GM23338 (cell line): ENCODE measurements at regions not wholly inside any gene's neighbourhood (a gene's known extent, or its start where the extent isn't known, plus 50 kb on each side); places are given as distances from the start of the nearest gene placed in this dataset.

ENCODE experiments used
- ATAC-seq: fragments of 200-7000 bp; cut with Tn5 transposase; 3 replicates; pipeline ENCODE4 v1.9.1; 2020
- DNase-seq: peaks from one replicate; pipeline ENCODE4 v3.0.0-alpha.2; 2015; ENCODE audit warnings: low spot score
- H2AFZ ChIP-seq: fragments of 200-600 bp; sonication (generic); 2 replicates; pipeline ENCODE4 v1.8.0; 2016; ENCODE audit warnings: antibody characterized with exemption, mild to moderate bottlenecking, moderate library complexity
- H3F3A ChIP-seq: fragments of 200-600 bp; sonication (generic); replicated peaks from 2 replicates; pipeline ENCODE4 v1.8.0; 2017; ENCODE audit warnings: antibody characterized with exemption, mixed run types, low read depth
- H3K27ac ChIP-seq: fragments of 200-600 bp; sonication (generic); 2 replicates; pipeline ENCODE4 v1.6.1; 2016; ENCODE audit warnings: low read depth
- H3K27me3 ChIP-seq: fragments of 200-600 bp; sonication (generic); 2 replicates; pipeline ENCODE4 v1.8.0; 2016; ENCODE audit warnings: mild to moderate bottlenecking, mixed run types, moderate library complexity; ENCODE audit not compliant: insufficient read depth
- H3K36me3 ChIP-seq: fragments of 200-600 bp; sonication (generic); 2 replicates; pipeline ENCODE4 v1.8.0; 2016; ENCODE audit warnings: mild to moderate bottlenecking; ENCODE audit not compliant: insufficient read depth
- H3K4me1 ChIP-seq: fragments of 200-600 bp; sonication (generic); 2 replicates; pipeline ENCODE4 v1.8.0; 2016; ENCODE audit warnings: mild to moderate bottlenecking, moderate library complexity; ENCODE audit not compliant: insufficient read depth
- H3K4me2 ChIP-seq: fragments of 200-600 bp; sonication (generic); 2 replicates; pipeline ENCODE4 v1.7.1; 2017; ENCODE audit warnings: mixed run types
- H3K4me3 ChIP-seq: fragments of 200-600 bp; sonication (generic); 2 replicates; pipeline ENCODE4 v1.6.1; 2016; ENCODE audit warnings: mixed run types
- H3K79me2 ChIP-seq: fragments of 200-600 bp; sonication (generic); replicated peaks from 2 replicates; pipeline ENCODE4 v1.8.0; 2017; ENCODE audit warnings: mild to moderate bottlenecking; ENCODE audit not compliant: insufficient read depth
- H3K9me2 ChIP-seq: fragments of 200-600 bp; sonication (generic); 2 replicates; pipeline ENCODE4 v1.8.0; 2017; ENCODE audit not compliant: insufficient read depth
- H4K20me1 ChIP-seq: fragments of 200-600 bp; sonication (generic); replicated peaks from 2 replicates; pipeline ENCODE4 v1.8.0; 2017; ENCODE audit warnings: mild to moderate bottlenecking; ENCODE audit not compliant: insufficient read depth
- H3K27ac Mint-ChIP-seq: 2 replicates; pipeline ENCODE4 v1.8.0; 2020; ENCODE audit warnings: inconsistent platforms, mild to moderate bottlenecking, moderate library complexity, mixed read lengths
- H3K27me3 Mint-ChIP-seq: 3 replicates; pipeline ENCODE4 v1.8.0; 2022; ENCODE audit warnings: low read depth, mild to moderate bottlenecking, moderate library complexity, mixed read lengths, inconsistent platforms; ENCODE audit not compliant: insufficient read depth, poor library complexity
- H3K36me3 Mint-ChIP-seq: 3 replicates; pipeline ENCODE4 v1.8.0; 2021; ENCODE audit warnings: low read depth, mild to moderate bottlenecking, inconsistent platforms, moderate library complexity, mixed read lengths
- H3K4me1 Mint-ChIP-seq: 3 replicates; pipeline ENCODE4 v1.8.0; 2020; ENCODE audit warnings: mild to moderate bottlenecking, inconsistent platforms, mixed read lengths
- H3K4me3 Mint-ChIP-seq: 3 replicates; pipeline ENCODE4 v1.8.0; 2021; ENCODE audit warnings: moderate library complexity, mild to moderate bottlenecking, inconsistent platforms, mixed read lengths
- H3K9me3 Mint-ChIP-seq: 3 replicates; pipeline ENCODE4 v1.8.0; 2020; ENCODE audit warnings: moderate library complexity, mild to moderate bottlenecking, inconsistent platforms, mixed read lengths
- CREB1 ChIP-seq: fragments of 250-450 bp; sonication (Bioruptor Pico); IDR thresholded peaks from 2 replicates; pipeline ENCODE4 v1.5.0; 2020; ENCODE audit warnings: low read depth, mild to moderate bottlenecking, moderate library complexity
- CTCF ChIP-seq, 2 experiments: fragments of 200-600 bp in 1 of 2; sonication (generic) in 1 of 2; conservative IDR thresholded peaks; 2 replicates each; pipeline versions ENCODE4 v1.5.1 to v1.6.1; 2016 to 2017; ENCODE audit warnings: antibody characterized with exemption in 2 of 2, low read depth in 2 of 2, mild to moderate bottlenecking in 2 of 2, moderate library complexity in 1 of 2
- EZH2 ChIP-seq: fragments of 200-600 bp; sonication (generic); IDR thresholded peaks from one replicate; pipeline ENCODE4 v1.8.0; 2017; ENCODE audit warnings: antibody characterized with exemption, mild to moderate bottlenecking, low read depth; ENCODE audit not compliant: unreplicated experiment
- EZH2phosphoT487 ChIP-seq: fragments of 200-600 bp; sonication (generic); IDR thresholded peaks from one replicate; pipeline ENCODE4 v1.8.1; 2018; ENCODE audit warnings: antibody characterized with exemption; ENCODE audit not compliant: unreplicated experiment
- JUNB ChIP-seq: IDR thresholded peaks from one replicate; pipeline ENCODE4 v1.6.1; 2016; ENCODE audit warnings: antibody characterized with exemption; ENCODE audit not compliant: unreplicated experiment
- NANOG ChIP-seq: IDR thresholded peaks from 2 replicates; pipeline ENCODE4 v1.6.1; 2016; ENCODE audit warnings: antibody characterized with exemption, borderline replicate concordance
- POLR2AphosphoS5 ChIP-seq: IDR thresholded peaks from 2 replicates; pipeline ENCODE4 v1.6.1; 2016; ENCODE audit warnings: antibody characterized with exemption, low read depth
- REST ChIP-seq: IDR thresholded peaks from one replicate; pipeline ENCODE4 v1.6.1; 2018; ENCODE audit warnings: antibody characterized with exemption; ENCODE audit not compliant: unreplicated experiment
- STAT1 ChIP-seq: IDR thresholded peaks from one replicate; pipeline ENCODE4 v1.6.1; 2016; ENCODE audit warnings: antibody characterized with exemption; ENCODE audit not compliant: unreplicated experiment
- ZNF114 ChIP-seq: fragments of 250-450 bp; sonication (Bioruptor Pico); IDR thresholded peaks from 2 replicates; pipeline ENCODE4 v1.5.0; 2020; ENCODE audit warnings: mild to moderate bottlenecking, moderate library complexity
- ZNF331 ChIP-seq: fragments of 250-450 bp; sonication (Bioruptor Pico); IDR thresholded peaks from 2 replicates; pipeline ENCODE4 v1.5.0; 2020; ENCODE audit warnings: low read depth, mild to moderate bottlenecking, moderate library complexity
- ZNF462 ChIP-seq: fragments of 250-450 bp; sonication (Bioruptor Pico); IDR thresholded peaks from 2 replicates; pipeline ENCODE4 v1.5.0; 2020; ENCODE audit warnings: mild to moderate bottlenecking, moderate library complexity
- TF ChIP-seq, protein P1 (sequence below): IDR thresholded peaks from 2 replicates; pipeline ENCODE4 v1.6.1; 2016; ENCODE audit warnings: antibody characterized with exemption

- Histone ChIP-seq H3K27me3 (no peaks in the 10 kb centered on the region), H3K4me3 (no peak overlapping the region), H3K4me1 (peaks cover 24% of the 10 kb centered on the region), H3K4me2 (no peak overlapping the region), H3K79me2 (no peaks in the 10 kb centered on the region), H2AFZ (0 out of 2 replicates have a peak overlapping the region, but pooled peaks have one; percentile 1), H3F3A (no peaks in the 10 kb centered on the region; the same call in 1 of the 2 replicates), H4K20me1 (no peaks in the 10 kb centered on the region), H3K36me3 (no peaks in the 10 kb centered on the region; the same call in 1 of the 2 replicates), H3K9me2 (no peaks in the 10 kb centered on the region), H3K27ac (0 out of 2 replicates have a peak overlapping the region, but pooled peaks have one; percentile 33)
- TF ChIP-seq, protein P1, sequence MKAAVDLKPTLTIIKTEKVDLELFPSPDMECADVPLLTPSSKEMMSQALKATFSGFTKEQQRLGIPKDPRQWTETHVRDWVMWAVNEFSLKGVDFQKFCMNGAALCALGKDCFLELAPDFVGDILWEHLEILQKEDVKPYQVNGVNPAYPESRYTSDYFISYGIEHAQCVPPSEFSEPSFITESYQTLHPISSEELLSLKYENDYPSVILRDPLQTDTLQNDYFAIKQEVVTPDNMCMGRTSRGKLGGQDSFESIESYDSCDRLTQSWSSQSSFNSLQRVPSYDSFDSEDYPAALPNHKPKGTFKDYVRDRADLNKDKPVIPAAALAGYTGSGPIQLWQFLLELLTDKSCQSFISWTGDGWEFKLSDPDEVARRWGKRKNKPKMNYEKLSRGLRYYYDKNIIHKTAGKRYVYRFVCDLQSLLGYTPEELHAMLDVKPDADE, result no peak
- TF ChIP-seq ZNF114 (CRISPR knock-in tag) (no peak), ZNF331 (CRISPR knock-in tag) (no peak), EZH2phosphoT487 (no peak), REST (no peak), ZNF462 (CRISPR knock-in tag) (no peak), CREB1 (CRISPR knock-in tag) (no peak), POLR2AphosphoS5 (no peak), STAT1 (no peak), JUNB (no peak), CTCF (conservative IDR thresholded peaks at IDR 0.05; ENCODE audit: low read depth in 2 of 2) (no peak), NANOG (no peak), EZH2 (no peak)
- peaks cover 6% of the 10 kb centered on the region; the same call in 1 of the 3 replicates for H3K36me3 Mint-ChIP-seq
- H3K9me3 Mint-ChIP-seq, result peaks cover 7% of the 10 kb centered on the region
- ATAC-seq (no peak), DNase-seq (no peak)
- no peak overlapping the region for H3K27ac Mint-ChIP-seq
- H3K4me1 Mint-ChIP-seq, result peaks cover 19% of the 10 kb centered on the region
- H3K4me3 Mint-ChIP-seq, result no peak overlapping the region
- peaks cover 1% of the 10 kb centered on the region for H3K27me3 Mint-ChIP-seq
These were observed 93.0 kb upstream of the SLC39A10 start for GRCh38 chr2:195563857-195564512.
